Osteoblast (primary cell): ENCODE measurements at regions not wholly inside any gene's neighbourhood (a gene's known extent, or its start where the extent isn't known, plus 50 kb on each side); places are given as distances from the start of the nearest gene placed in this dataset.

Experiments used
- DNase-seq: peaks from one replicate; pipeline ENCODE4 v3.0.0; 2011; ENCODE audit warnings: low spot score, mixed read lengths; ENCODE audit not compliant: insufficient read length; ENCODE audit errors: missing footprints
- H2AFZ ChIP-seq: 2 replicates; pipeline ENCODE4 v1.6.0; 2011; ENCODE audit warnings: mild to moderate bottlenecking, low read length
- H3K27ac ChIP-seq: 2 replicates; pipeline ENCODE4 v1.5.1; 2011; ENCODE audit warnings: mild to moderate bottlenecking, low read depth, low read length, moderate library complexity
- H3K27me3 ChIP-seq: 2 replicates; pipeline ENCODE4 v1.6.0; 2012; ENCODE audit warnings: mild to moderate bottlenecking, control low read depth, inconsistent platforms, low read length, moderate library complexity; ENCODE audit not compliant: insufficient read depth
- H3K36me3 ChIP-seq: 2 replicates; pipeline ENCODE4 v1.5.1; 2011; ENCODE audit warnings: mild to moderate bottlenecking, low read length, control low read depth, moderate library complexity; ENCODE audit not compliant: insufficient read depth
- H3K4me1 ChIP-seq: 2 replicates; pipeline ENCODE4 v1.5.1; 2011; ENCODE audit warnings: mild to moderate bottlenecking, low read length, control low read depth, moderate library complexity; ENCODE audit not compliant: insufficient read depth
- H3K4me2 ChIP-seq: 2 replicates; pipeline ENCODE4 v1.6.0; 2011; ENCODE audit warnings: mild to moderate bottlenecking, low read length; ENCODE audit not compliant: insufficient read depth
- H3K4me3 ChIP-seq: fragments of 200-600 bp; sonication (generic); 3 replicates; pipeline ENCODE4 v1.5.1; 2012; ENCODE audit warnings: mild to moderate bottlenecking, low read length, inconsistent platforms; ENCODE audit not compliant: insufficient read depth
- H3K79me2 ChIP-seq: 2 replicates; pipeline ENCODE4 v1.6.0; 2012; ENCODE audit warnings: mild to moderate bottlenecking, low read length, control low read depth, inconsistent platforms; ENCODE audit not compliant: insufficient read depth
- H3K9me3 ChIP-seq: 2 replicates; pipeline ENCODE4 v1.5.1; 2011; ENCODE audit warnings: low read depth, low read length, control low read depth
- H4K20me1 ChIP-seq: 2 replicates; pipeline ENCODE4 v1.6.0; 2012; ENCODE audit warnings: mild to moderate bottlenecking, low read length, control low read depth; ENCODE audit not compliant: insufficient read depth
- CTCF ChIP-seq: IDR thresholded peaks from 2 replicates; pipeline ENCODE4 v1.5.1; 2011; ENCODE audit warnings: mild to moderate bottlenecking, low read depth, low read length, moderate library complexity; ENCODE audit errors: extremely low read depth

GRCh38 chr12:90262251-90262650 is 553.6 kb upstream of the ATP2B1 start:
- H3K9me3 ChIP-seq: no peaks in the 10 kb centered on the region
- TF ChIP-seq CTCF: no peak
- no peak overlapping the region for H3K27ac ChIP-seq
- no peaks in the 10 kb centered on the region for H3K36me3 ChIP-seq
- no peak overlapping the region for H3K4me3 ChIP-seq
- no peaks in the 10 kb centered on the region for H3K79me2 ChIP-seq
- no peaks in the 10 kb centered on the region for H3K27me3 ChIP-seq
- DNase-seq: peak; percentile 72
- peaks cover 20% of the 10 kb centered on the region for H3K4me1 ChIP-seq
- no peaks in the 10 kb centered on the region for H4K20me1 ChIP-seq
- no peak overlapping the region for H3K4me2 ChIP-seq
- no peak overlapping the region for H2AFZ ChIP-seq

- no peak for TF ChIP-seq CTCF
- Histone ChIP-seq H3K36me3 (no peaks in the 10 kb centered on the region), H3K4me2 (no peak overlapping the region), H4K20me1 (no peaks in the 10 kb centered on the region), H3K9me3 (no peaks in the 10 kb centered on the region), H2AFZ (no peak overlapping the region), H3K27ac (no peak overlapping the region), H3K27me3 (no peaks in the 10 kb centered on the region), H3K4me3 (no peak overlapping the region), H3K79me2 (no peaks in the 10 kb centered on the region), H3K4me1 (peaks cover 20% of the 10 kb centered on the region)
- DNase-seq: no peak
Measured at GRCh38 chr12:90261283-90261682, 552.6 kb upstream of the ATP2B1 start.

GRCh38 chr12:90260136-90260535 is 551.5 kb upstream of the ATP2B1 start:
- Histone ChIP-seq H3K27ac (no peak overlapping the region), H3K79me2 (no peaks in the 10 kb centered on the region), H2AFZ (no peak overlapping the region), H3K27me3 (no peaks in the 10 kb centered on the region), H3K9me3 (no peaks in the 10 kb centered on the region), H3K4me1 (peaks cover 20% of the 10 kb centered on the region), H4K20me1 (no peaks in the 10 kb centered on the region), H3K36me3 (no peaks in the 10 kb centered on the region), H3K4me3 (no peak overlapping the region), H3K4me2 (no peak overlapping the region)
- no peak for DNase-seq
- TF ChIP-seq CTCF: no peak

- Histone ChIP-seq H3K27ac (no peak overlapping the region), H4K20me1 (no peaks in the 10 kb centered on the region), H3K4me1 (peaks cover 33% of the 10 kb centered on the region), H3K27me3 (no peaks in the 10 kb centered on the region), H3K4me3 (no peak overlapping the region), H3K79me2 (no peaks in the 10 kb centered on the region), H3K4me2 (no peak overlapping the region), H3K36me3 (no peaks in the 10 kb centered on the region), H2AFZ (no peak overlapping the region), H3K9me3 (no peaks in the 10 kb centered on the region)
- DNase-seq: no peak
- no peak for TF ChIP-seq CTCF
Measured at GRCh38 chr12:90257927-90258624, 549.4 kb upstream of the ATP2B1 start.
